ENCODE measurements at regions not wholly inside any gene's neighbourhood (a gene's known extent, or its start where the extent isn't known, plus 50 kb on each side); places are given as distances from the start of the nearest gene placed in this dataset.

- Histone ChIP-seq H3K27me3 (replicated peaks; ENCODE audit: insufficient read depth) (no peaks in the 10 kb centered on the region), H4K20me1 (ENCODE audit: insufficient read depth) (no peaks in the 10 kb centered on the region), H3K9me3 (ENCODE audit: low read depth) (no peaks in the 10 kb centered on the region), H3K9ac (no peak overlapping the region), H3K79me2 (ENCODE audit: insufficient read depth) (no peaks in the 10 kb centered on the region), H2AFZ (no peak overlapping the region), H3F3A (ENCODE audit: insufficient read depth) (peaks cover 4% of the 10 kb centered on the region; the same call in 1 of the 2 replicates), H3K27ac (no peak overlapping the region), H3K4me3 (no peak overlapping the region), H3K4me2 (ENCODE audit: unreplicated experiment) (no peak overlapping the region), H3K36me3 (ENCODE audit: low read depth) (no peaks in the 10 kb centered on the region), H3K4me1 (ENCODE audit: insufficient read depth) (peaks cover 10% of the 10 kb centered on the region; the same call in 1 of the 2 replicates), H3K9me2 (ENCODE audit: insufficient read depth) (no peaks in the 10 kb centered on the region)
- 92 to 94% methylated on average over 8 of the region's 8 CpGs for WGBS, 2 experiments (ENCODE audit: low coverage in 1 of 2, low lambda C conversion rate in 2 of 2, missing lambda C conversion rate in 2 of 2)
- in situ Hi-C loops (cut with MboI): no loop called here
- TF ChIP-seq EZH2 (IDR thresholded peaks at IDR 0.05; ENCODE audit: insufficient read depth, poor library complexity, severe bottlenecking): no peak
- TF ChIP-seq EZH2phosphoT487 (IDR thresholded peaks at IDR 0.05; ENCODE audit: insufficient read depth, low read depth): no peak
- DNase-seq: no peak
Measured at GRCh38 chr9:129346046-129346445, 168.0 kb upstream of the IER5L start.

DNA sequence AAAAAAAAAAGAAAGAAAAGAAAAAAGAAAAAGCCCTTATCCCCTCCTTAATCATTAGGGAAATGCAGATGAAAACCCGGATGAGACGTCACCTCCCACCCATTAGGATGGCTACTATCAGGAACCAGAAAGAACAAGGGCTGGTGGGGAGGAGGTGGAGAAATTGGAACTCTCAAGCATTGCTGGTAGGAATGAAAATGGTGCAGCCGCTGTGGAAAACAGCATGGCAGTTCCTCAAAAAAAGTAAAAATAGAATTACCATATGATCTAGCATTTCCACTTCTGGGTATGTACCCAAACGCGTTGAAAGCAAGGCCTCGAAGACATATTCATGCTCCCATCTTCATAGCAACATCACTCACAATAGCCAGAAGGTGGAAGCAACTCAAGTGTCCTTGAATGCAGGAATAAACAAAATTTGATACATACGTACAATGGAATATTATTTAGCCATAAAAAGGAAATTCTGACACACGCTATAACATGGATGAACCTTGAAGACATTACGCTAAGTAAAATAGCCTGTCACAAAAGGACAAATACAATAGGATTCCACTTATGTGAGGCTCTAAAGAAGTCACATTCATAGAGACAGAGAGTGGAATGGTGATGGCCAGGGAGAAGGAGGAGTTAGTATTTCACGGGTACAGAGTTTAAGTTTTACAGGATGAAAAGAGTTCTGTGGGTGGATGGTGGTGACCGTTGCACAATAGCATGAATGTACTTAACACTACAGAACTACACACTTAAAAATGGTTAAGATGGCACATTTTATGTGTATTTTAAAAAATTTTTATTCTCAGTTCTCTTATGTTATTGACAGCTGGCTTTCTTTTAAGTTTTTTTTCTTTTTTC, 166.8 kb upstream of the IER5L start:
- H3K27ac ChIP-seq: no peak overlapping the region
- no peak overlapping the region for H3K4me2 ChIP-seq (ENCODE audit: unreplicated experiment)
- H3K9me3 ChIP-seq (ENCODE audit: low read depth): no peaks in the 10 kb centered on the region
- no peaks in the 10 kb centered on the region for H3K27me3 ChIP-seq (replicated peaks; ENCODE audit: insufficient read depth)
- no peaks in the 10 kb centered on the region for H3K79me2 ChIP-seq (ENCODE audit: insufficient read depth)
- no peaks in the 10 kb centered on the region for H3K36me3 ChIP-seq (ENCODE audit: low read depth)
- H4K20me1 ChIP-seq (ENCODE audit: insufficient read depth): no peaks in the 10 kb centered on the region
- no peak for TF ChIP-seq EZH2phosphoT487 (IDR thresholded peaks at IDR 0.05; ENCODE audit: insufficient read depth, low read depth)
- TF ChIP-seq EZH2 (IDR thresholded peaks at IDR 0.05; ENCODE audit: insufficient read depth, poor library complexity, severe bottlenecking): no peak
- peaks cover 10% of the 10 kb centered on the region; the same call in 1 of the 2 replicates for H3K4me1 ChIP-seq (ENCODE audit: insufficient read depth)
- no peak overlapping the region for H3K4me3 ChIP-seq
- no peak overlapping the region for H3K9ac ChIP-seq
- no peak for DNase-seq
- no peaks in the 10 kb centered on the region for H3K9me2 ChIP-seq (ENCODE audit: insufficient read depth)
- peaks cover 4% of the 10 kb centered on the region; the same call in 1 of the 2 replicates for H3F3A ChIP-seq (ENCODE audit: insufficient read depth)
- 89 to 90% methylated on average over 11 of the region's 11 CpGs for WGBS, 2 experiments (ENCODE audit: low coverage in 1 of 2, low lambda C conversion rate in 2 of 2, missing lambda C conversion rate in 2 of 2)
- in situ Hi-C loops (cut with MboI): no loop called here
- H2AFZ ChIP-seq: no peak overlapping the region

GRCh38 chr9:129343424-129344375, 165.6 kb upstream of the IER5L start:
- Histone ChIP-seq H3K27ac (no peak overlapping the region), H3K27me3 (replicated peaks; ENCODE audit: insufficient read depth) (no peaks in the 10 kb centered on the region), H3K4me2 (ENCODE audit: unreplicated experiment) (no peak overlapping the region), H3K4me3 (no peak overlapping the region), H4K20me1 (ENCODE audit: insufficient read depth) (no peaks in the 10 kb centered on the region), H3K9me2 (ENCODE audit: insufficient read depth) (no peaks in the 10 kb centered on the region), H3K9me3 (ENCODE audit: low read depth) (no peaks in the 10 kb centered on the region), H3K36me3 (ENCODE audit: low read depth) (no peaks in the 10 kb centered on the region), H3K79me2 (ENCODE audit: insufficient read depth) (no peaks in the 10 kb centered on the region), H3K9ac (no peak overlapping the region), H3F3A (ENCODE audit: insufficient read depth) (peaks cover 4% of the 10 kb centered on the region; the same call in 1 of the 2 replicates), H2AFZ (no peak overlapping the region), H3K4me1 (ENCODE audit: insufficient read depth) (peaks cover 10% of the 10 kb centered on the region; the same call in 1 of the 2 replicates)
- WGBS, 2 experiments (ENCODE audit: low coverage in 1 of 2, low lambda C conversion rate in 2 of 2, missing lambda C conversion rate in 2 of 2): 80 to 84% methylated on average over 28 of the region's 28 CpGs
- in situ Hi-C loops (cut with MboI): no loop called here
- TF ChIP-seq EZH2phosphoT487 (IDR thresholded peaks at IDR 0.05; ENCODE audit: insufficient read depth, low read depth) (no peak), EZH2 (IDR thresholded peaks at IDR 0.05; ENCODE audit: insufficient read depth, poor library complexity, severe bottlenecking) (no peak)
- no peak for DNase-seq

All from GM23248 (cell line).